OCI-LY1 (cell line): ENCODE measurements at regions not wholly inside any gene's neighbourhood (a gene's known extent, or its start where the extent isn't known, plus 50 kb on each side); places are given as distances from the start of the nearest gene placed in this dataset.

Source experiments
- H2AFZ ChIP-seq: fragments of 200-600 bp; sonication (generic), shearing (Covaris generic); 2 replicates; pipeline ENCODE4 v1.6.0; 2014; ENCODE audit warnings: antibody characterized with exemption, mild to moderate bottlenecking, low read length
- H3F3A ChIP-seq: fragments of 200-600 bp; sonication (generic), shearing (Covaris generic); 2 replicates; pipeline ENCODE4 v1.6.0; 2014; ENCODE audit warnings: mild to moderate bottlenecking, antibody characterized with exemption, low read length, moderate library complexity; ENCODE audit not compliant: insufficient read depth
- H3K27ac ChIP-seq: fragments of 200-600 bp; sonication (generic); 2 replicates; pipeline ENCODE4 v1.5.1; 2014; ENCODE audit warnings: low read length, mixed run types, mild to moderate bottlenecking, low read depth; ENCODE audit not compliant: poor library complexity, severe bottlenecking
- H3K27me3 ChIP-seq: fragments of 200-600 bp; sonication (generic); 2 replicates; pipeline ENCODE4 v1.6.0; 2014; ENCODE audit warnings: antibody characterized with exemption, mild to moderate bottlenecking, low read length, moderate library complexity; ENCODE audit not compliant: insufficient read depth
- H3K36me3 ChIP-seq: fragments of 200-600 bp; sonication (generic); 2 replicates; pipeline ENCODE4 v1.6.1; 2014; ENCODE audit warnings: mild to moderate bottlenecking, antibody characterized with exemption, low read length, moderate library complexity, mixed read lengths; ENCODE audit not compliant: insufficient read depth
- H3K4me1 ChIP-seq: fragments of 200-600 bp; sonication (generic); 2 replicates; pipeline ENCODE4 v1.5.1; 2014; ENCODE audit warnings: mild to moderate bottlenecking, low read length, moderate library complexity; ENCODE audit not compliant: insufficient read depth, severe bottlenecking
- H3K4me2 ChIP-seq: fragments of 200-600 bp; sonication (generic), shearing (Covaris generic); 2 replicates; pipeline ENCODE4 v1.6.1; 2014; ENCODE audit warnings: low read length
- H3K4me3 ChIP-seq: fragments of 200-600 bp; sonication (generic); 2 replicates; pipeline ENCODE4 v1.5.1; 2014; ENCODE audit warnings: low read length, low read depth, mild to moderate bottlenecking, mixed read lengths; ENCODE audit not compliant: poor library complexity, severe bottlenecking
- H3K79me2 ChIP-seq: fragments of 200-600 bp; shearing (Covaris generic); 2 replicates; pipeline ENCODE4 v1.6.1; 2016; ENCODE audit warnings: mixed run types, low read length, mixed read lengths; ENCODE audit not compliant: insufficient read depth
- H3K9ac ChIP-seq: fragments of 200-600 bp; sonication (generic), shearing (Covaris generic); 2 replicates; pipeline ENCODE4 v1.6.1; 2014; ENCODE audit warnings: mild to moderate bottlenecking, low read length, mixed read lengths
- H3K9me2 ChIP-seq: fragments of 200-600 bp; sonication (generic), shearing (Covaris generic); 2 replicates; pipeline ENCODE4 v1.6.1; 2014; ENCODE audit warnings: low read depth, mild to moderate bottlenecking, low read length, mixed read lengths
- H3K9me3 ChIP-seq: fragments of 200-600 bp; shearing (Covaris generic); 2 replicates; pipeline ENCODE4 v1.6.1; 2014; ENCODE audit warnings: low read length, mixed read lengths
- H4K20me1 ChIP-seq: fragments of 200-600 bp; sonication (generic), shearing (Covaris generic); 2 replicates; pipeline ENCODE4 v1.6.0; 2016; ENCODE audit warnings: mild to moderate bottlenecking, low read length; ENCODE audit not compliant: insufficient read depth
- EZH2 ChIP-seq: fragments of 200-600 bp; sonication (generic), shearing (Covaris generic); IDR thresholded peaks from 2 replicates; pipeline ENCODE4 v1.8.0; 2017; ENCODE audit warnings: borderline replicate concordance, mixed run types, mild to moderate bottlenecking, antibody characterized with exemption, low read length, moderate library complexity, mixed read lengths
- TF ChIP-seq, protein P1 (sequence below): fragments of 200-600 bp; sonication (generic), shearing (Covaris generic); IDR thresholded peaks from 2 replicates; pipeline ENCODE4 v1.5.1; 2017; ENCODE audit warnings: mild to moderate bottlenecking, antibody characterized with exemption, low read length, moderate library complexity, mixed read lengths

- no peak overlapping the region for H3K27ac ChIP-seq
- no peak overlapping the region for H3K4me2 ChIP-seq
- H3F3A ChIP-seq, result no peaks in the 10 kb centered on the region
- H3K4me1 ChIP-seq, result no peaks in the 10 kb centered on the region
- TF ChIP-seq, protein P1, sequence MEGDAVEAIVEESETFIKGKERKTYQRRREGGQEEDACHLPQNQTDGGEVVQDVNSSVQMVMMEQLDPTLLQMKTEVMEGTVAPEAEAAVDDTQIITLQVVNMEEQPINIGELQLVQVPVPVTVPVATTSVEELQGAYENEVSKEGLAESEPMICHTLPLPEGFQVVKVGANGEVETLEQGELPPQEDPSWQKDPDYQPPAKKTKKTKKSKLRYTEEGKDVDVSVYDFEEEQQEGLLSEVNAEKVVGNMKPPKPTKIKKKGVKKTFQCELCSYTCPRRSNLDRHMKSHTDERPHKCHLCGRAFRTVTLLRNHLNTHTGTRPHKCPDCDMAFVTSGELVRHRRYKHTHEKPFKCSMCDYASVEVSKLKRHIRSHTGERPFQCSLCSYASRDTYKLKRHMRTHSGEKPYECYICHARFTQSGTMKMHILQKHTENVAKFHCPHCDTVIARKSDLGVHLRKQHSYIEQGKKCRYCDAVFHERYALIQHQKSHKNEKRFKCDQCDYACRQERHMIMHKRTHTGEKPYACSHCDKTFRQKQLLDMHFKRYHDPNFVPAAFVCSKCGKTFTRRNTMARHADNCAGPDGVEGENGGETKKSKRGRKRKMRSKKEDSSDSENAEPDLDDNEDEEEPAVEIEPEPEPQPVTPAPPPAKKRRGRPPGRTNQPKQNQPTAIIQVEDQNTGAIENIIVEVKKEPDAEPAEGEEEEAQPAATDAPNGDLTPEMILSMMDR, result no peak
- no peak overlapping the region for H2AFZ ChIP-seq
- no peaks in the 10 kb centered on the region for H3K9me2 ChIP-seq
- no peak overlapping the region for H3K4me3 ChIP-seq
- no peaks in the 10 kb centered on the region for H3K36me3 ChIP-seq
- H3K79me2 ChIP-seq, result no peaks in the 10 kb centered on the region
- H4K20me1 ChIP-seq, result no peaks in the 10 kb centered on the region
- no peak overlapping the region for H3K9ac ChIP-seq
- H3K9me3 ChIP-seq, result no peaks in the 10 kb centered on the region
- H3K27me3 ChIP-seq, result no peaks in the 10 kb centered on the region
Measured at GRCh38 chrY:12459965-12460364, 241.1 kb upstream of the USP9Y start.

DNA sequence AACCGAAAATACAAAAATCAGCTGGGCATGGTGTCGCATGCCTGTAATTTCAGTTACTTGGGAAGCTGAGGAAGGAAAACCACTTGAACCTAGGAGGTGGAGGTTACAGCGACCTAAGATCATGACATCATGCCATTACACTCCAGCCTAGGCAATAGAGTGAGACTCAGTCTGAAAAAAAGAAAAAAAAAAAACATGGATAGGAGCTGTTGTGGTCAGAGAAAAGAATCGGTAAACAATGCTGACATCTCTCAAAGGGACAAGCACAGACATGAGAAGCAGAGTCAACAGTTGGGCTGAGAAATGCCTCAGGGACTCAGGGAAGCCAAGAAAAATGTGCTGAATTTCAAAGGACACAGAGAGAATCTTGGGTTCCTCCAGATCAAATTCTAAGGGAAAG lies 236.9 kb upstream of the USP9Y start:
- Histone ChIP-seq H4K20me1 (no peaks in the 10 kb centered on the region), H3K9ac (no peak overlapping the region), H3K27ac (no peak overlapping the region), H3K27me3 (no peaks in the 10 kb centered on the region), H3F3A (no peaks in the 10 kb centered on the region), H3K4me1 (no peaks in the 10 kb centered on the region), H2AFZ (no peak overlapping the region), H3K9me2 (no peaks in the 10 kb centered on the region), H3K4me3 (no peak overlapping the region), H3K9me3 (no peaks in the 10 kb centered on the region), H3K36me3 (no peaks in the 10 kb centered on the region), H3K4me2 (no peak overlapping the region), H3K79me2 (no peaks in the 10 kb centered on the region)
- TF ChIP-seq, protein P1, result no peak
- no peak for TF ChIP-seq EZH2

GRCh38 chrY:12465706-12466105 lies 235.3 kb upstream of the USP9Y start:
- no peaks in the 10 kb centered on the region for H3K4me1 ChIP-seq
- TF ChIP-seq, protein P1, result no peak
- no peak for TF ChIP-seq EZH2
- no peak overlapping the region for H3K4me3 ChIP-seq
- H3K9ac ChIP-seq, result no peak overlapping the region
- H4K20me1 ChIP-seq, result no peaks in the 10 kb centered on the region
- no peaks in the 10 kb centered on the region for H3K9me2 ChIP-seq
- no peaks in the 10 kb centered on the region for H3K9me3 ChIP-seq
- H3K27me3 ChIP-seq, result no peaks in the 10 kb centered on the region
- no peaks in the 10 kb centered on the region for H3K79me2 ChIP-seq
- no peak overlapping the region for H2AFZ ChIP-seq
- no peak overlapping the region for H3K27ac ChIP-seq
- H3K36me3 ChIP-seq, result no peaks in the 10 kb centered on the region
- H3K4me2 ChIP-seq, result no peak overlapping the region
- H3F3A ChIP-seq, result no peaks in the 10 kb centered on the region
